CD4-positive, alpha-beta T cell treated with Interleukin-10 for 1 hour (primary cell): ENCODE measurements at regions not wholly inside any gene's neighbourhood (a gene's known extent, or its start where the extent isn't known, plus 50 kb on each side); places are given as distances from the start of the nearest gene placed in this dataset.
"Not testable (repeated sequence)": the region's sequence is repeated elsewhere in the genome, so short reads cannot be mapped to it uniquely, and the experiment has no call there.

Source experiments
- DNase-seq: peaks from one replicate; pipeline ENCODE4 v3.0.0-alpha.2; 2020

DNA sequence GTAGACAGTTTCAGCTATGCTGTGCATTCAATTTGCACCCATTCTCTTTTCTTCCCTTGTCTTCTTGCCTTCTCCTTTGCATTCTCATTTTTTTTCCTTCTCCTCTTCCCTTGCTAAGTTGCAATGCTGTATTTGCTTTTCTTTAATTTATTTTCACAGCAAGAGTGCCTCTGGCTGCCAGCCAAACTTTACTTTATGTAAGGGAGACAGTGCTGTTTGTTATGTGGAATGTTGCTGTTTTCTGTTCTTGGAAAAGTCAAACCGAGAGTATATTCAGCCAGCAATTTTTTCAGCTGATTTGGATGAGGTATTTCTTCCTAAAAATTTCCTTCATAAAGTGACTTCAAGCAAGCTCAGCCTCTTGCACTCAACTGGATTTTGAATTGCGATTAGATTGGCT is 1293.4 kb downstream of the ARAP2 start:
- DNase-seq = no peak

GRCh38 chr4:34953145-34953799 is 1291.0 kb downstream of the ARAP2 start:
- DNase-seq = no peak

DNA sequence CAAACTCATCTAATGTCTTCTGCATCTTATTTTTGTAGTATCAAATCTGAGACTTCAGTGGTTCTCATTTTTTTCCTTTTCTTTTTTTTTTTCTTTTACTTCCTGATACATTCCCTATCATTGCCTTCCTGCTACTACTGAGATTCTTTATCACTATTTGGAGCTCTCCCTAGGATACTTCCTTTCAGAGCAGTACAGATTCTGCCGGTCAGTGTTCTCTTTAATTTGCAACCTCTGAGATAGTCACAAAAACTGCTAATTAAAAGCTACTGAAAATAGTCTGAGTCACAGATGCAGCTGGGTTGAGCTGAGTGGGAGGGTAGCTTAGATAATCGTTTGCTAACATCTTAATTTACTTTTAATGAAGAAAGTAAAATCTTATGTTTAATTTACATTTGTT is 1279.7 kb downstream of the ARAP2 start:
- DNase-seq = no peak

DNA sequence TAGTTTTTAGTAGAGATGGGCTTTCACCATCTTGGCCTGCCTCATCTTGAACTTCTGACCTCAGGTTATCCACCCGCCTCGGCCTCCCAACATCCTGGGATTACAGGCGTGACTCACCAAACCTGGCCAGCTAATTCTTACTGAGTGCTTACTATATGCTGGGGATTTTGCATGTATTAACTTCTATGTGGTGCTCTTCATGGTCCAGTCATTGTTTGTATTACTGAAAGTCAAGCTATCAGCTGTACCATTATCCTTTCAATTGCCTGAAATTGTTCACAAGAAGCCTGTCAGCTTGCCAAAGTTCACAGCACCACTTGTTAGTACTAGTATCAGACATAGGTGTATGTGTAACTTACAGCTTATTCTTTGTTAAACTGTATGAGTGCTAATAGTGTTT is 1272.1 kb downstream of the ARAP2 start:
- DNase-seq = no peak

DNA sequence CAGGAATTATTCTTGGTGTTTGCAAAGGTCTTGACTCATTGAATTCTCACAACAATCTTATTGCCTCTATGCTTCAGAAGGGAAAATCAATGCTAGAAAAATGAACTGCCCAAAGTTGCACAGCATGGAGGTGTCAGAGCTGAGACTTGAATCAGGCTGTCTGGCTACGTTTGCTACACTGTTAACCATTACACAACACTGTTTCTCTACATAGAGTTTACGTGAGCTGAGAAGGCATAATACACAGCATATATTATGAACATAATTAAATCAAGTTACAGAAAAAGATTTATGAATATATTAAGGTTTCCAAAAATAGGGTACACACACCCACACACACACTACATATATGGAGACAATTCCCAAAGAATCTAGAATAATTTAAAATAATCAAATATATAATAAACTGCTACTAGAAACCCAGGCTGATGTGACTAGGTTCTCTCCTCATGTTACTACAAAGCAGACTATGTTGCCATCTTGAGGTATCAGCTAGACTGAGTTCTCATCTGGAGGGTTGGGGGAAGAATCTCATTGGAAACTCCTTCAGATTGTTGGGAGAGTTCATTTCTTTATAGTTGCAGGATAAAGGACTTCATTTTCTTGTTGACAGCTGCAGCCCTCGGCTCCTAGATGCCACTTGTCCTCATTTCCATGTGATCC is 1270.5 kb downstream of the ARAP2 start:
- DNase-seq = no peak

GRCh38 chr4:34974313-34974680 is 1270.0 kb downstream of the ARAP2 start:
- DNase-seq = no peak

DNA sequence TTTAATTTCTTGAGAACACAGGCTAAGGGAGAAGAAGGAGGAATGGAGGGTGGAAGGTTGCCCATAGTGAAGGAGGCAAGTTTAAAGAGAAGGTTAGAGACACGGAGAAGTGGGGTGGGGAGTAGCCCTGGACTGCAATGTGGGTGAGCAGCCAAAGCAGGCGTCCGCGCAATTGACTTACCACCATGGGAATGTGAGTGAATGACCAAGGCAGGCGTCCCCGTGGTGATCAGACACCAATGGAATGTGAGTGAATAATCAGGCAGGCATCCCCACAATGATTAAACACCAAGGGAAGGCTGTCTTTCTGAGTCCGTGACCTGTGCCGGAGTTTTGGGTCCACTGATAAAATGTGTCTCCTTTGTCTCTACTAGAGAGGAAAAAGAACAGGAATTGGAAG is 1223.1 kb downstream of the ARAP2 start:
- DNase-seq = not testable (repeated sequence)

DNA sequence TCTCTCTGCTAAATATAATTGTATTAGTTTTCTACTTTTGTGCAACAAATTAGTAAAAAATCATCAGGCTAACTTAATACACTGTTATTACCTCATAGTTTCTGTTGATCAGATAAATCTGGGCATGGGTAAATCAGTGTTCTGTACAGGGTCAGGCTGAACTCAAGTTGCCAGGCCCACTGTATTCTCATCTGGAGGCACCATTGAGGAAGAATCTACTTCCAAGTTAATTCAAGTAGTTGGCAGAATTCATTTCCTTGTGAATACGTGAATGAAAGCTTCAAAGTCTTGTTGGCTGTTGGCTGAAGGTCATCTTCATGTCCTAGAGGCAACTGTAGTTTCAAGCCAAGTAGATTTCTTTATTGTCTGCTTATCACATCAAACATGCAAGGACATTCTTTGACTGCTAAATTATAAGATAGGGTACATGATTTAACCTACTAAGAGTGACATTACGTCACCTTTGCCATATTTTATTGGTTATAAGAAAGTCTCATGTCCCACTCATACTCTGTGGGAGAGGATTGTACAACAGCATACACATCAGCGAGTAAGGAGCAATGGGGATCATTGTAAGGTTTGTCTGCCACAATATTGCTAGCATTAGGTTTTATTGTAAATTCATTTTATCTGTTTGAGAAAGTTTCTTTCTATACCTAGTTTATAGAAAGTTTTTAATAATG is 1219.0 kb downstream of the ARAP2 start:
- no peak for DNase-seq

DNA sequence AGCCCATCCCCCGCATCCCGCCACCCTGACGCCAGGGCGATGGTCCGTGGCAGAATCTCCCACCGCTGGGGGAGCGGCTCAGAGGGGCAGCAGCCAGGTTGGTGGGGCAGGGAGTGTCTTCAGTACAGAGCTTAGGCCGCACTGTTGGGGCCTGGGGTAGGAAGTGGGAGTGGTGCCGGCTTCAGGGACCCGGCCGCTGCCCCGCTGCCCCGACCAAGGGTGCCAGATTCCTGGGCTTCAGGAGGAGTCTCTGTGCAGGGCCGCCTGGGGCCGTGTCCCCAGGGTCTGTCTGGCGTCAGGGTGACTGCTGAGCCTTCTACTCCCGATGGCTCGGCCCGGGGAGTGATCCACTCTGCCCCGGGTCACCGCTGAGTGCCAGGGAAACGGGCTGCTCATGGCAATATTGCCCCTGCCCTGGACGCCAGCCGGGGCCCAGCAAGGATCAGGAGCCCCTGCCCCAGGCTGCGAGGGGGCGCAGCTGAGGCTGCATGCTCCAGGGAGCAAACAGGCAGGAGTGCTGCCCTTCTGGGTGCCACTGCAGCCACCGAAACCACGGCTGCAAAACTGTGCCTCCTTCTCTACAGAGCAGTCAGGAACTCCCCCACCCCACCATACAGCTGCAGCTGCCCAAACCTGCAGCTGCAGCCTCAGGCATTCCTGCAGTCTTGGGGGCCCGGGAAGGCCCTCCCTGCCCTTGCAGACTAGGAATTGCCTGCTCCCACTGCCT is 1206.1 kb downstream of the ARAP2 start:
- no peak for DNase-seq

DNA sequence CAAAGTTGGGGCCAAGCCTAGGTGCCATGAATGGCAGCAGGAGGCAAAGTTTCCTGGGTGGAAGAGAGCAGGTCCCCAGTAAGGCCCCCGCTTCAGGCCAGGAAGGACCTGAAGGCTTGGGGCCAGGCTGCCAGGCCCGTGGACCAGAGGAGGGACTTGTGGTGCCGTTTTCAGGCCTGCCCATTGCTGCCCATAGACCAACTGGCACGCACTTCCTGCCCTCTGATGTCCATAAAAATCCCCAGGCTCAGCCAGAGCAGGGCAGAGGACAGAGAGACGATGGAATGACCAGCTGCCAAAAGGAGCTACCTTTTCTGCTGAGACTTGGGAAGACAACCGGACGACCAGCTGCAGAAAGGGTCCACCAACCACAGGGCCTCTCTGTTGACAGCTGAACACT is 1205.5 kb downstream of the ARAP2 start:
- DNase-seq = no peak

GRCh38 chr4:35052546-35052945 is 1191.8 kb downstream of the ARAP2 start:
- no peak for DNase-seq

DNA sequence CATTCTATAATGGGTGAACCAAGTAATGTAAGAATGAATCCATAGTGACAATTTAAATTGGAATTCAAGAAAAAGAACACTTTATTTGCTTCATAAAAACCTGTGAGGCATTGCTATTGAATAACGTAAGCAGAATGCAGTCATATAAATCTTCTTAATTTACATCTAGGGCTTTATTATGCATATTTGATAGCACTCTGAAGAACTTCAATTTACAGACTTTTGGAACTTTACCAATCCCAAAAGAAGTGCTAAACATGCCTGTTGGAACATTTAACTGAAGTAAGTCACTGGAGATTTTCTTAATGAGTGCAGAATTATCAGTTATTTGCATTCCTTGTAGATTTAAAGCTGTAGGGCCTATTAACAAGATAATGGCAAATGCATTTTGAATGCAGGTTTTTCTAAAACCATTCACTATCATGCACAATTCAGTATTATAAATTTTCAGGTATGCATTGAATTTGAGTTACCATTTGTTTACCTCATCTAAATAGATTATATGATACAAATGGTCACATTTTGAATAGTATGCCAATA is 1181.2 kb downstream of the ARAP2 start:
- DNase-seq = no peak

- no peak for DNase-seq
Measured at GRCh38 chr4:35066406-35066805, 1177.9 kb downstream of the ARAP2 start.

- no peak for DNase-seq
Measured at GRCh38 chr4:35080799-35081198, 1163.5 kb downstream of the ARAP2 start.

GRCh38 chr4:35087218-35087617 is 1157.1 kb downstream of the ARAP2 start:
- no peak for DNase-seq

DNA sequence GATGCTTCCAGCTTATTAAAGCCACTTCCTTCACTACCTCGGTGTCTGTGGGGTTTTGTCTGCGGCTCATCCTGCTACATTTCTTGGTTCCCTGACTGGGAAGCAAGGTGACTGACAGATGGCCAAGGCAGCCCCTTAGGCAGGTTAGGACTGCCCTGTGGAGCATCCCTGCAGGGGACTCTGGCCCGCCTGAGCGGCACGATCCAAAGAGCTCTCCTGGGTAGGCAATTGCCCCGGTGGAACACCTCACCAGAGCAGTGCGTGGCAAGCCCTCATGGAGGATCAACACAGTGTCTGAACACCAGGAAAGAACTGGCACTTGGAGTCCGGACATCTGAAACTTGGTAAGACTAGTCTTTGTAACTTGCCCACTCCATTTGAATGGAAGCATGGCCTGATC is 1143.4 kb downstream of the ARAP2 start:
- no peak for DNase-seq

- DNase-seq = no peak
Measured at GRCh38 chr4:35102066-35102465, 1142.2 kb downstream of the ARAP2 start.

DNA sequence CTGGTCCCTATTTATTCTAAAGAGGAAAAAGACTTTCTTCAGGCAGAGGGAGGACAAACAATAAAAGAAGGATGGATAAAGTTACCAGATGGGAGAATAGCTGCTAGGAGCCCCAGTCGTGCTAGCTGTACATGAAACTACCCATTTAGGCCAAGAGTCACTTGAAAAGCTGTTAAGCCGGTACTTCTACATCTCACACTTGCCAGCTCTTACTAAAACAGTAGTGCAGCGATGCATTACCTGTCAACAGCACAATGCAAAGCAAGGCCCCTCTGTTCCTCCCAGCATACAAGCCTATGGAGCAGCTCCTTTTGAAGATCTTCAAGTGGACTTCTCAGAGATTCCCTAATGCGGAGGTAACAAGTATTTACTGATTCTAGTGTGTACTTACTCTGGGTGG is 1138.8 kb downstream of the ARAP2 start:
- no peak for DNase-seq

GRCh38 chr4:35106091-35106734 is 1138.1 kb downstream of the ARAP2 start:
- no peak for DNase-seq

DNA sequence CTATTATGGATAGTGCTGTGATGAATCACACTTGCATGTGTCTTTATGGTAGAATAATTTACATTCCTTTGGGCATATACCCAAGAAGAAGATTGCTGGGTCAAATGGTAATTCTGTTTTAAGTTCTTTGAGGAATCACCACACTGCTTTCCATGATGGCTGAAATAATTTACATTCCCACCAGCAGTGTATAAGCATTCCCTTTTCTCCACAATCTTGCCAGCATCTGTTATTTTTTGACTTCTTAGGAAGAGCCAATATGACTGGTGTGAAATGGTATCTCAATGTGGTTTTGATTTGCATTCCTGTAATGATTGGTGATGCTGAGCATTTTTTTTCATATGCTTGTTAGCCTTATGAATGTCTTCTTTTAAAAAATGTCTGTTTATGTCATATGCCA is 1120.2 kb downstream of the ARAP2 start:
- DNase-seq = no peak

DNA sequence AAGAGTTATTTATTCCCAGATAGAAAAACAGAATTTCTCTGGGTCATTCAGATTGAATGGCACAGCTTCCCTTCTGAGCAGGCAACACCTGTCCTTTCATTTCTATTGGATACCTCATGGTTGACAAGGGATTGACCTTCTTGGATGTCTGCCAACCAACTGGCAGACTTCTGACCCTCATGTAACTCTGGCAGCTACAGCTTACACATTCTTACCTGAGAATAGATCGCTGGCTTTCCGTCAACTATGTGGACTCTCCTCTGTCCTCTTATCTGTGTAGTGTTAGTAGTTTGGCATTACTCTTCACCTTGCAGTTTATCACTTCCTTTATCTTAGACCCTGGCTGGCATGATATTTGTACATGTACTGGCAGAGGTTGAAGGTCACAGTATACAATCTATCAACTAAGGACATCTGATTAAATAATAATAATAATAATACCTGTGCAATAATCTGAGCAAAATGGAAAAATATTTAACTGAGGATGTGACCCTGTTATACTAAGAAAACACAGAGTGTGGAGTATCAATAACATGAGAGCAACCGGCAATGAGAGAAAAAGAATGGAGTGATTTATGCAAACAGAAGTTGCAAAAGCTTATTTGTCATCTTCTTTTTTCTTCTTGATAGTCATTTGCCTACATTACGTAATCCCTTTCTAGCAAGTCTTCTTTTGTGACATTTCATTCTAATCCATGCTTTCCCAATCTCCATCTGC is 1118.2 kb downstream of the ARAP2 start:
- no peak for DNase-seq

DNA sequence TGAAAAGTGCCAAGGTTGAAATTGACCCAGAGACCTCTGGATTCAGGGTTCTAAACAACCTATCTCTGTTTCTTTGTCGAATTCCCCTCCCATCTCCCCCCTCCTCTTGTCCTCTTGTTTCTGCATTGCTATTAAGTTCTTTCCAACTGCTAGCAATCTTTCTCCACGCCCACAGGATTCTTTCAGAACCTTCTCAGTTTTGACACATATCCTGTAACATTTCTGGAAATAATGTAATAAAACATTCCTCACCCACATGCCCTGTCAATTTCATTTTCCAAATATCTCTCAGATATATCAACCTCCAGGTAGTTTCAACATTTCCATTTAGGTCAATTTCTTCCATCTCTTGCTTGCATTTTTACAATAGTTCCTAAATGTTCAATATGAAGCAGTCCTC is 1105.9 kb downstream of the ARAP2 start:
- DNase-seq = no peak
